ENCODE measurements at regions not wholly inside any gene's neighbourhood (a gene's known extent, or its start where the extent isn't known, plus 50 kb on each side); places are given as distances from the start of the nearest gene placed in this dataset.

DNA sequence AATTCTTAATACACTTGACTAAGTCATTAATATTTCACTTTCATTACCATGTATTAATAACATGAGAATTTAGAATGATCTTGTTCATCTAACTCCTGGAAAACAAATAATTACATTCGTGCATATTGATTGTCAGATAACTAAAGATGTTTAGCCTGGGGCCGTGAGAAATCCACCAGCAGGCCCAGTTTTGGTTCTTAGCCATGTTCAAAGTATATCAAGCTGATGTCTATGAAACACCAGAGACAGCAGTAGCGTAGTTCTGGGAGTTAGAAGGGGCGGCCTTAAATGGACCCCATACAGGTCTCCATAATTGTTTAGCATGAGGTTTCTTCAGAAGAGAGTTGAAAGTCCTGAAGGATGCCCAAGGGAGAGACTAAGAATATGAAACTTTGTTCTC, 103.6 kb upstream of the DPH6 start:
- no peak for ATAC-seq
- intact Hi-C loops (cut with DNase I) = no loop called here
- DNase-seq (ENCODE audit: low spot score) = no peak

DNA sequence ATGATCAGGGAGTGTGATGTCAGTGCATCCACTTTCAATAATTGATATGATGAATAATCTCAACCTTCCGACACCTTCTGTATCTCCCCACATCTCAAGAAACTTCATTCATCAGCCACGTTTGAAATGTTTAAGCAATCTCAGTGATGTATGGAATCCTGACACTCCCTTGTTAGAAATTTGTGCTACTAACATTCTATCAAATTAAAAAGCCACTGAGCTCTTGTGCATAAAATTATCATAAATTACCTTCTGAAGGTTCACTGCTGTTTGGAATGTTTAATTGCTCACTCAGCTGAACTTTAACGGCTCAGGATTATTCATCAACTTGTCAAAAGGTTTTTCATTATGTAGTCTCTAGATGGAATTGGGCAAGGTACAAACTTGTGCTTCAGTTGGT, 108.4 kb upstream of the DPH6 start:
- no peak for DNase-seq (ENCODE audit: low spot score)
- ATAC-seq = no peak
- intact Hi-C loops (cut with DNase I) = no loop called here

DNA sequence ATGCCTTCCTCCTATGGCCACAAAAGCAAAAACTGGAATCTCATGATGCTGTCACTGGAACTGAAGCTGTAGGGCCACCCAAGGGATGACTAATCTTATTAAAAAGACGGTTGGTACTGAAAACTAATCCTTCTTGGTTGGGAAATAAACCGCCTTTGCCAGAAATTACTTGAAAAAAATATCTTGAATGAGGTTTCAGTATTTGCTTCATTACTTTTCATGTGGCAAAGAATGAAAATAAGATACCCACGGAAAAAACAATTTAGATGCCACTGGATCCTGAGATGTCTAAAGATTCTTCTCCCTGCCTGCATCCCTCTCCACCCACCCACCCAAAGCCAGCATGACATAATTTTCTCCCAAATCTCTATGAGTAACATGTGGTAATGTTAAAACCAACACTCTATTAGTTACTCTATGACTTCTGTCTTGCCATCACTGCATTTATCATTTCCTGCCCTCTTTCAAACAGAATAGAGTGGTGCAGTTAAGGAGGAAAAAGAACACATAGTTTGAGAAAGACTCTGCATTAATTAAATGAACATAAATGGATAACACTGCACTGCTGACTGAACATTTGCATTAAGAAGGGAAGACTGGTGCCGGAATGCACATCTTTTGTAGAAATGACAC, 111.8 kb upstream of the DPH6 start:
- DNase-seq (ENCODE audit: low spot score) (no peak), ATAC-seq (no peak)
- intact Hi-C loops (cut with DNase I) = no loop called here

DNA sequence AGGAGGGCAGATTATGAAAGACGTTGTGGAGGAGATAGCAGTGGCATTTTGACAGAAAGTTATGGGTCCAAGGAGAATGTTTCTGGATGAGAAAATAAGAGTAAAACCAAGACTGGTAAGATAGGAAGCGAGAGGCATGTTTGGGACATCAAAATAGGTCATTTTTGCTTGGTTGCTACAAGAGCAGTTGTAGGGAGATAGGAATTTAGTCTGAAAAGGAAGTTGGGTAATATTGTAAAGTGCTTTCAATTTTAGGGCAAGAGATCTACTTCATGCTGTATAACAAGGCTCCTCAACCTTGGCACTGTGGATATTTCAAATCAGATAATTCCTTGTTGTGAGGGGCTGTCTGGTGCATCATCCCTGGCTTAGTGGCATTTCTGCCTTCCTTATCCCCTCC, 118.0 kb upstream of the DPH6 start:
- no peak for ATAC-seq
- intact Hi-C loops (cut with DNase I) = no loop called here
- DNase-seq (ENCODE audit: low spot score) = no peak

DNA sequence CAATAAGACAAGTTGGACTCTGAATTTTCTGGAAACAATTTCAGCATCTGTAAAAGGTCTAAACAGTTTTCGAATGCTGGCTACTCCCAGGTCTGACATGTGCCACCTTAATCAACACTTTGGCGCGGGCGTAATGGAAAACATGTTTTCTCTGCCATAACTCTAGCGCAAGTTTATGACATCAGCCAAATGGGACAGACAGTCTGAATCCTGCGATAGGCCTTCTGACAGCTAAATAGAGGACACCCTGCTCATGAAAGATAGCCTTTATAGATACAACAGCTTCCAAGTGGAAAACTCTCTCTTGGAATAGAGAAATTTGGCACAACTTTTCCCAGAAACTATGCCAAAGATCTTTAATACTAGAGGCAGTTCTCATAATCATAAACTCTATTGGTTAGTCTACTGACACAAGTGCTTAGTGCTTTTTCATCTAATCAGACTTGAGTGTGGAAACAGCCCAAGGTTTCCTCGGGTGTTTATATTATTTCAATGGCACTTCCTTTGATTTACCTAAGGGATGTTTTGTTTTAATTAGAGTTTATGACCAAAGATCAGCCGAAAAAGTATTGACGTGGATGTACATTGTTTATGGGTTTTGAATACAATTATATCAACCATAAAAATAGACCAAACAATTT, 120.1 kb upstream of the DPH6 start:
- intact Hi-C loops (cut with DNase I) = no loop called here
- peak; percentile 81 for ATAC-seq
- DNase-seq (ENCODE audit: low spot score) = no peak

DNA sequence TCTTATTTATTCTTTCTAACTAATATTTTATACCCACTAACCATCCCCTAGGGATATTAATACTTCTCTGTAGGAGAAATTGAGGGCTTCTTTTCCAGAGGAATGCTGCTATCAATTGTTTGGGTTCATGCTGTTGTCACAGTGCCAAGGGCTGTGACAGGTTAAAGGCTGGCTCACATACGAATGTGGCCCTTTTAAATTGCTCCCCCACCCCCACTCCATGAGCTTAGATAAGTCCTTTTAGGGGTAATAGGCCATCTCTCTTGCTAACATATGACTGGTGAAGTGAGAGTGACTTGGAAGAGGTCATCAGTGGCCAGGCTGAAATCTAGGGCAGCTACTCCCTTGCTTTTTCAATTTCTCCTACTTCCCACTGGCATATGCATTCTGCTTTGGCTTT, 121.9 kb upstream of the DPH6 start:
- no peak for ATAC-seq
- intact Hi-C loops (cut with DNase I) = no loop called here
- no peak for DNase-seq (ENCODE audit: low spot score)

DNA sequence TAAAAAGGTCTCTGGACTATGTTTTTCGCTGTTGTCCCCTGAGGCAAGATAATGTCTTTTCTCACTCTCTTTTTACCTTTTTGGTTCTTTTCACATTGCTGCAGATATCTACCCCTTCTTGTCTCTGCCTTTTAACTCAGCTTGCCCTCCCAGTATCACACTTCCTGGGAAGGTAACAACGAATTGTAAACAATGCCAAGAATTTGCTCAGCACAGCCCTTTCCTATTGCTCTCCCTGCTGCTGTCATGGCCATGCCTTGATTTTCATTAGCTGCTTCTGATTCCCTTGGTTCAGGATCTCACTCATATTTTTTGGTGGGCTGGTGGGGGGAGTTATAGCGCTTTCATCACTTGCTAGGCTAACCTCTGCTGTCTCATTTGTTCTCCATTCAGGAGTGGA, 123.1 kb upstream of the DPH6 start:
- no peak for ATAC-seq

GRCh38 chr15:35669432-35670045, 123.6 kb upstream of the DPH6 start:
- intact Hi-C loops (cut with DNase I) = no loop called here
- DNase-seq (ENCODE audit: low spot score) (no peak), ATAC-seq (no peak)

More for the DNA sequence above, 123.1 kb upstream of the DPH6 start:
- intact Hi-C loops (cut with DNase I) = no loop called here
- DNase-seq (ENCODE audit: low spot score) = no peak

GRCh38 chr15:35671197-35671596, 125.2 kb upstream of the DPH6 start:
- DNase-seq (ENCODE audit: low spot score) (no peak), ATAC-seq (no peak)
- intact Hi-C loops (cut with DNase I) = no loop called here

DNA sequence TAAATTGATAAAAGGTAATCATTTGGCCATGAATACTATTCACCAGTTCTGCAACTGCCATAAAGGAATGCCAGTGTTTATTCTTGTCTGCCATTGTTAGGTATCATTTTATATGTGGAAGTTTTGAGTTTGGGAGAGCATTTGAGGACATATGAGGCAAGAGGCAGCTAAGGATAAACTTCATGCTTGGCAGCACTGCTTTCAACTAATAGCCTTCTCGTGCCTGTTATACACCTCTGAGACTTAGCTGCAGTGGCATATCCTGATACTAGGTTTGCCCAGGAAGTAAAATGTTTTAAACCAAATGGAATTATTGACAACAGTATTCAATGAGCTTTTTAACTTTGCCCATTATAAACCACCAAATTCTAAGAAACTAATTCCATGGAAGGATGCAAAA, 126.0 kb upstream of the DPH6 start:
- no peak for ATAC-seq
- intact Hi-C loops (cut with DNase I) = no loop called here
- DNase-seq (ENCODE audit: low spot score) = no peak

DNA sequence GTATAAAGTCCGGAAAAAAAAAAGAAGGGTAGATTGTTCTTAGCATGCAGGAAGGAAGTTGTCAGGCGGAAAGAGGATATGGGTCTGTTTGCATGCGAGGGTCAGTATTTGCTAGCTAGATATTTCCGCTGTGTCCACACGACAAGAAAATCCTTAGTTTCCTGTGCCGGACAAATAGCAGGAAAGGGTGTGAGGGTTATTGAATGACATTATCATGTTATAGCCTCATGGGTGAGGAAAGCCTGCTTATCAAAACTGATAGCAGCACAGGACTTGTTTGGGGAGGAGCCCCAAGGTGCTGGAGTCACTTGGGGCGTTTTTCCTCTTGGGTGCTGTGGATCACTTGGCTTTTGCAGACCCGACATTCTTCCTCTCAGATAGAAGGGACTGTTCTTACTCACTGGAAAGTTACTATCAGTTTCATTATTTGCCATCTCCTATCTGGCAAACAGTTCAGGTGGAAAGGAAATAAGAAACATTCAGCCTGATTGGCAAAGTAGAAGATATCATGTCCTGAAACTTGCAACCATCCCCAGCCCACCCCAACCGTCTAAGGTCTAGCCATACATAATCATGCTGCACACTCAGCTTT, 127.2 kb upstream of the DPH6 start:
- no peak for DNase-seq (ENCODE audit: low spot score)
- intact Hi-C loops (cut with DNase I) = no loop called here
- no peak for ATAC-seq

- ATAC-seq (peak; percentile 68), DNase-seq (ENCODE audit: low spot score) (no peak)
- intact Hi-C loops (cut with DNase I) = no loop called here
These were observed 129.2 kb upstream of the DPH6 start for GRCh38 chr15:35674873-35675781.

- no peak for ATAC-seq
- intact Hi-C loops (cut with DNase I) = no loop called here
- DNase-seq (ENCODE audit: low spot score) = no peak
These were observed 132.8 kb upstream of the DPH6 start for GRCh38 chr15:35678774-35679173.

DNA sequence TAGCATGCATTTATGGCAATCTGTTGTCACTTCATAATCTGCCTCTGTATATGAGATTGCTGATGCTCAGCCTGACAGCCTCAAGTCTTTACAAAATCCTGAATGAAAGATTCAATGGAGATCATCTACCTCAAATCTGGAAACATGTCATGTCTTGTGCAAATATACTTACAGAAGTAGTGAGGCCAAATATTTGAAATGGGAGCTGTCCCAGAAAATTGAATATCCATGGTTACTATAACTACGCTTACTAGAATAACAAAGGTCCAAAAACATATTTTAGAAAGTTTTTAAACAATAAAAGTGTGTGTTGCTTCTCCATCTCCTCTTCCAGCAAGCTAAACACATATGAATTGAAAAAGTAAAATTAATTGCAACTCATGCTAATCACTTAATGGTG, 133.2 kb upstream of the DPH6 start:
- DNase-seq (ENCODE audit: low spot score) = no peak
- intact Hi-C loops (cut with DNase I) = no loop called here
- no peak for ATAC-seq

DNA sequence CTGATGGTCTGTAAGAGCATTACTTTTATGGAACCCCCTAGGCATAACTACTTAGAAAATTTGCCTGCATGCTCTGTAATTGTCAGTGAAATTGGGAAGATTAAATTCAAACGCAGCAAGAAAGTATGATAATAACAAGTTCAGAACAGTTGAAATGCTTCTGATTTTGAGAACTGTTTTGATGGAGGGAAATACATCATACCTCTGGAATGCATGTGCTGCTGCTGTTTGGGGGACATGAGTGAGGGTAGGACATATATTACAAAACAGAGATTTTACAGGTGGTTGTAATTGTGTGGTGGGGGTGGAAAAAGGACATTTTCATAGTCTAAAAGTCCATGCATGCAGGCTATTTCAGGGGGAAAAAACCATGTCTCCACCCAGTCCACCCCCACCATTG, 135.0 kb upstream of the DPH6 start:
- no peak for ATAC-seq
- intact Hi-C loops (cut with DNase I) = no loop called here
- DNase-seq (ENCODE audit: low spot score) = no peak

DNA sequence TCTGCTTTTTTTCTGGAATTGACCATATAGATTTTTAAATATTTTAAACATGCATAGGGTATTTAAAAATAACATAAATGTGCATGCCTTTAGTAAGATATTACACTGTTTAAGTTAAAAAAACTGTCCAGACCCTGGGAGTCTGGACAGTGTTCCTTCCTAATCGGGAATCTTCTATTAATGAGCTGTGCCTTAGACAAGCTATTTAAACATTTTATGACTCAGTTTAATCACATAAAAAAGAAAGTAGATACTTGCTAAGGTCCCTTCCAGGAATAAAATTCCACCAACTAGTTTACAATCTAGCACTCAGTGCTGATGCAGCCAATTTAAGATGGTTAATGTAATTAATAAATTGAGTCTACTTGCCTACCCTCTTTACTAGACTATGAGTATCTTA, 140.4 kb upstream of the DPH6 start:
- ATAC-seq (no peak), DNase-seq (ENCODE audit: low spot score) (no peak)
- intact Hi-C loops (cut with DNase I) = loop anchor here (5.0 kb wide), 1 partner anchor 1919 kb away; no protein-coding TSS in a partner anchor

DNA sequence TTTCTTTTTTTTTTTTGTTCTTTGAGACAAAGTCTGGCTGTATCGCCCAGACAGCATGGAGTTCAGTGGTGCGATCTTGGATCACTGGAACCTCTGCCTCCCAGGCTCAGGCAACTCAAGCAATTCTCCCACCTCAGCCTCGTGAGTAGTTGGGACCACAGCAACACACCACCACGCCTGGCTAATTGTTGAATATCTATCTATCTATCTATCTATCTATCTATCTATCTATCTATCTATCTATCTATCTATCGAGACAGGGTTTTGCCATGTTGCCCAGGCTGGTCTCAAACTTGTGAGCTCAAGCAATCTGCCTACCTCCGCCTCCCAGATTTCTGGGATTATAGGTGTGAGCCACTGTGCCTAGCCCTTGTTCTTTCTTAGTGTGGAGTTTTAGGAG, 143.3 kb upstream of the DPH6 start:
- ATAC-seq (no peak), DNase-seq (ENCODE audit: low spot score) (no peak)
- intact Hi-C loops (cut with DNase I) = loop anchor here (5.0 kb wide), 1 partner anchor 1922 kb away; no protein-coding TSS in a partner anchor

DNA sequence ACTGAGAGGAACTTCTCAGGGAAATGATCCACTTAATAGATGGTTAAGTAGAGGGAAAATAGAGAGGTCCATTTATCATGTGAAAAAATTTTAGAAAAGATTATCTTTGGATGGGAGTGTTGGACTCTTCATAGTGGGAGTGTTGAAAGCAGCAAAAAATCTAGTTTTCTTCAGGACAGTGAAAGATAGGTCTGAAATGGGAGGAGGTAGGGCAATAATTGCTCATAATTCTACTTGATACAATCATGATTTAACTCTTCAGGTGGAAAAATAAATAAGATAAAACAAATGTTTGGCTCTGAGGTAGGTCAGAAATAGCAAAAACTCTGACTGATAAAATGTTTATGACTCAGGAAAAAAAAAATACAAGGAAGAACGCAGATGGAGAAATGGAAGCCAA, 144.1 kb upstream of the DPH6 start:
- intact Hi-C loops (cut with DNase I) = no loop called here
- ATAC-seq (no peak), DNase-seq (ENCODE audit: low spot score) (no peak)

DNA sequence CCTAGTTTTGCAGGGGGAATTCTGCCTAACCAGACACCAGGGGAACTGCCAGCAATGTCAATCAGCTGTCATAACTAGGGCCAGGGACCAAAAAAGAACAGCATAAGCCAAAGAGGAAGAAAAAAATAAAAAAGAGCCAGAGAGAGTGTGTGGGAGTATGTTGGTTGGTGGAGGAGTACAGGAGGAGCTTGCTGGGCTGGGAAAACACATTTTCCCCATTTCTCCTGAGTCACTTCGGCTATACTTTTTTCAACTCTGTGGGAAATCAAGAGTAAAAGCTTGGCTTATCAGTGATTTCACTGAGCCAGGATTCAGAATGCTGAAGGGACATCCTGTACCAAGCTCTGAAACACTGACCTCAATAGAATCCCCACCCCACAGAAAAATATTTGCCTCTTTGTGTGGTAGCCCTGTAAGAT, 144.7 kb upstream of the DPH6 start:
- ATAC-seq (peak; percentile 96), DNase-seq (ENCODE audit: low spot score) (no peak)
- intact Hi-C loops (cut with DNase I) = no loop called here
